Keratinocyte (primary cell): ENCODE measurements at regions not wholly inside any gene's neighbourhood (a gene's known extent, or its start where the extent isn't known, plus 50 kb on each side); places are given as distances from the start of the nearest gene placed in this dataset.

Experiments
- DNase-seq: peaks from one replicate; pipeline ENCODE4 v3.0.0-alpha.2; 2011; ENCODE audit warnings: low read depth, missing footprints, low spot score
- FAIRE-seq: peaks from 2 replicates; lab custom pipeline; 2011; peaks lifted over from hg19 to GRCh38; lab: Jason Lieb, UNC
- H2AFZ ChIP-seq: 2 replicates; pipeline ENCODE4 v1.6.0; 2012; ENCODE audit warnings: low read length, control low read depth, inconsistent platforms; ENCODE audit not compliant: control insufficient read depth
- H3K27ac ChIP-seq: 2 replicates; pipeline ENCODE4 v1.5.1; 2011; ENCODE audit warnings: low read length; ENCODE audit not compliant: control insufficient read depth, insufficient read depth
- H3K27me3 ChIP-seq: 3 replicates; pipeline ENCODE4 v1.6.0; 2011; ENCODE audit warnings: low read length; ENCODE audit not compliant: control insufficient read depth, insufficient read depth; ENCODE audit errors: extremely low read depth
- H3K36me3 ChIP-seq, 2 experiments: 2 replicates in 1 of 2; 3 replicates in 1 of 2; pipeline ENCODE4 v1.5.1; 2011; ENCODE audit warnings: low read length in 2 of 2, mild to moderate bottlenecking in 1 of 2; ENCODE audit not compliant: control insufficient read depth in 2 of 2, insufficient read depth in 2 of 2; ENCODE audit errors: extremely low read depth in 1 of 2
- H3K4me1 ChIP-seq: 3 replicates; pipeline ENCODE4 v1.5.1; 2011; ENCODE audit warnings: low read length; ENCODE audit not compliant: control insufficient read depth, insufficient read depth; ENCODE audit errors: extremely low read depth
- H3K4me2 ChIP-seq: 3 replicates; pipeline ENCODE4 v1.6.0; 2011; ENCODE audit warnings: low read depth, low read length; ENCODE audit not compliant: control insufficient read depth, insufficient read depth; ENCODE audit errors: extremely low read depth
- H3K4me3 ChIP-seq, 3 experiments: fragments of 200-600 bp in 1 of 3; sonication (generic) in 1 of 3; 2 replicates in 2 of 3; 3 replicates in 1 of 3; pipeline ENCODE4 v1.5.1; 2011 to 2016; ENCODE audit warnings: low read length in 3 of 3, mild to moderate bottlenecking in 3 of 3, control low read depth in 2 of 3, inconsistent platforms in 1 of 3, low read depth in 1 of 3, mixed read lengths in 1 of 3, mixed run types in 1 of 3, moderate library complexity in 1 of 3; ENCODE audit not compliant: control insufficient read depth in 2 of 3, insufficient read depth in 2 of 3; ENCODE audit errors: extremely low read depth in 1 of 3
- H3K79me2 ChIP-seq: 2 replicates; pipeline ENCODE4 v1.6.0; 2012; ENCODE audit warnings: low read length; ENCODE audit not compliant: control insufficient read depth, insufficient read depth
- H3K9ac ChIP-seq: 3 replicates; pipeline ENCODE4 v1.6.0; 2011; ENCODE audit warnings: low read length; ENCODE audit not compliant: control insufficient read depth, insufficient read depth; ENCODE audit errors: extremely low read depth
- H3K9me1 ChIP-seq: 3 replicates; pipeline ENCODE4 v1.6.0; 2011; ENCODE audit warnings: low read length; ENCODE audit not compliant: control insufficient read depth, insufficient read depth; ENCODE audit errors: extremely low read depth
- H3K9me3 ChIP-seq: 2 replicates; pipeline ENCODE4 v1.5.1; 2012; ENCODE audit warnings: low read depth, low read length; ENCODE audit not compliant: control insufficient read depth
- H4K20me1 ChIP-seq: 3 replicates; pipeline ENCODE4 v1.6.0; 2011; ENCODE audit warnings: low read length; ENCODE audit not compliant: control insufficient read depth, insufficient read depth; ENCODE audit errors: extremely low read depth
- EZH2 ChIP-seq: IDR thresholded peaks from one replicate; pipeline ENCODE4 v1.6.1; 2012; ENCODE audit warnings: inconsistent platforms, mild to moderate bottlenecking, low read length, moderate library complexity
- dilution Hi-C: fragments of 300-500 bp; cut with MboI; formaldehyde crosslinking; loops from one replicate; pipeline ENCODE4 v1.7.0; 2020; ENCODE audit warnings: low sequenced_read_pairs; ENCODE audit not compliant: extremely low pct_ligation_motif_present
- TF ChIP-seq, protein P1 (sequence below), 3 experiments: IDR thresholded peaks in 1 of 3; conservative IDR thresholded peaks in 1 of 3; optimal IDR thresholded peaks in 1 of 3; 2 replicates in 2 of 3; 3 replicates in 1 of 3; pipeline versions ENCODE3 to v1.5.1; 2011; ENCODE audit warnings: low read length in 3 of 3, mild to moderate bottlenecking in 3 of 3, moderate library complexity in 2 of 3, control low read depth in 1 of 3, inconsistent platforms in 1 of 3; ENCODE audit not compliant: insufficient read depth in 2 of 3; ENCODE audit errors: extremely low read depth in 1 of 3

DNA sequence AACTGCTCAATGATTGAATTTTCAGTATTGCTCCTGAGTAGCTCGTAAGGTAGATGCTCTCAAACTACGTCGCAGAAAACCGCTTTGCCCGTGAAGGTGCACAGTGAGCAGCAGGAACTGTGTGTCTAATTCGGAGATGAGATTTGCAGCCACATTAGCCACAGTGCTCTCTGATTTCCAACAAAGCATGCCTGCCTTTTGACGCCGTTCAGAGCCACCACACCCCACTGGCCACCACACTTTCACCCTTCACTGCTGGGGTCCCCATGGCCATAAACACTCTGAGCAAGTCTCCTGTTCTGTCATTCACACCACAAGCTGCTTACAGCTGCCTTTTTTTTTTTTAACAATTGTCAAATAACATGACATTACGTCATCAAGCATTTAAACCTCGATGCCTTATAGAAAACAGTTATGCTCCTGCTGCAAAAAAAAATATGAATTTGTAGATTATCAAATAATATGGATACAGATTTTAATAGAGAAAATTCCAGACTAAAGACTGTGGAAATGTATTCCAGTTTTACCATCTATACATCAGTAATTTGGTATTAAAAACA is 578.8 kb upstream of the PFKP start:
- Histone ChIP-seq H3K4me2 (no peak overlapping the region), H3K79me2 (no peaks in the 10 kb centered on the region), H4K20me1 (no peaks in the 10 kb centered on the region), H2AFZ (no peak overlapping the region), H3K4me3 (no peak overlapping the region), H3K9me1 (no peaks in the 10 kb centered on the region), H3K4me1 (no peaks in the 10 kb centered on the region), H3K27ac (no peak overlapping the region), H3K9ac (no peak overlapping the region), H3K27me3 (no peaks in the 10 kb centered on the region), H3K36me3 (no peaks in the 10 kb centered on the region), H3K9me3 (peaks cover 4% of the 10 kb centered on the region)
- dilution Hi-C loops = no loop called here
- TF ChIP-seq, protein P1, sequence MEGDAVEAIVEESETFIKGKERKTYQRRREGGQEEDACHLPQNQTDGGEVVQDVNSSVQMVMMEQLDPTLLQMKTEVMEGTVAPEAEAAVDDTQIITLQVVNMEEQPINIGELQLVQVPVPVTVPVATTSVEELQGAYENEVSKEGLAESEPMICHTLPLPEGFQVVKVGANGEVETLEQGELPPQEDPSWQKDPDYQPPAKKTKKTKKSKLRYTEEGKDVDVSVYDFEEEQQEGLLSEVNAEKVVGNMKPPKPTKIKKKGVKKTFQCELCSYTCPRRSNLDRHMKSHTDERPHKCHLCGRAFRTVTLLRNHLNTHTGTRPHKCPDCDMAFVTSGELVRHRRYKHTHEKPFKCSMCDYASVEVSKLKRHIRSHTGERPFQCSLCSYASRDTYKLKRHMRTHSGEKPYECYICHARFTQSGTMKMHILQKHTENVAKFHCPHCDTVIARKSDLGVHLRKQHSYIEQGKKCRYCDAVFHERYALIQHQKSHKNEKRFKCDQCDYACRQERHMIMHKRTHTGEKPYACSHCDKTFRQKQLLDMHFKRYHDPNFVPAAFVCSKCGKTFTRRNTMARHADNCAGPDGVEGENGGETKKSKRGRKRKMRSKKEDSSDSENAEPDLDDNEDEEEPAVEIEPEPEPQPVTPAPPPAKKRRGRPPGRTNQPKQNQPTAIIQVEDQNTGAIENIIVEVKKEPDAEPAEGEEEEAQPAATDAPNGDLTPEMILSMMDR (optimal IDR thresholded peaks at IDR 0.05 in 1 of 3, IDR thresholded peaks at IDR 0.05 in 1 of 3, conservative IDR thresholded peaks at IDR 0.05 in 1 of 3; ENCODE audit: extremely low read depth in 1 of 3, insufficient read depth in 2 of 3, low read length in 3 of 3) = no peak
- TF ChIP-seq EZH2 = no peak
- DNase-seq (no peak), FAIRE-seq (no peak)

GRCh38 chr10:2487921-2488320 is 579.4 kb upstream of the PFKP start:
- dilution Hi-C loops = no loop called here
- H3K27ac ChIP-seq = no peak overlapping the region

More at GRCh38 chr10:2487921-2488320, 579.4 kb upstream of the PFKP start:
- no peak overlapping the region for H3K4me2 ChIP-seq
- H3K4me3 ChIP-seq = no peak overlapping the region
- TF ChIP-seq EZH2 = no peak
- TF ChIP-seq, protein P1 (optimal IDR thresholded peaks at IDR 0.05 in 1 of 3, IDR thresholded peaks at IDR 0.05 in 1 of 3, conservative IDR thresholded peaks at IDR 0.05 in 1 of 3; ENCODE audit: extremely low read depth in 1 of 3, insufficient read depth in 2 of 3, low read length in 3 of 3) = no peak
- H3K36me3 ChIP-seq = no peaks in the 10 kb centered on the region
- H3K4me1 ChIP-seq = no peaks in the 10 kb centered on the region
- no peaks in the 10 kb centered on the region for H3K9me1 ChIP-seq
- no peak overlapping the region for H3K9ac ChIP-seq
- H3K9me3 ChIP-seq = peaks cover 4% of the 10 kb centered on the region
- no peaks in the 10 kb centered on the region for H3K27me3 ChIP-seq
- FAIRE-seq (no peak), DNase-seq (no peak)
- H2AFZ ChIP-seq = no peak overlapping the region
- no peaks in the 10 kb centered on the region for H3K79me2 ChIP-seq
- H4K20me1 ChIP-seq = no peaks in the 10 kb centered on the region
